HEK293 (cell line): ENCODE measurements at regions not wholly inside any gene's neighbourhood (a gene's known extent, or its start where the extent isn't known, plus 50 kb on each side); places are given as distances from the start of the nearest gene placed in this dataset.

Source experiments
- CTCF ChIA-PET: fragments of 350-600 bp; formaldehyde crosslinking; extraction: SDS; loops from one replicate; lab custom pipeline; 2021; ENCODE audit warnings: antibody characterized with exemption; lab: Yijun Ruan, JAX
- POLR2A ChIA-PET: fragments of 300-600 bp; formaldehyde crosslinking; extraction: SDS; loops from one replicate; lab custom pipeline; 2020; ENCODE audit warnings: antibody characterized with exemption, inconsistent platforms; lab: Yijun Ruan, JAX
- H3K27ac ChIP-seq: fragments of 200-500 bp; sonication (Bioruptor generic); 2 replicates; pipeline ENCODE4 v1.5.1; 2014; ENCODE audit warnings: low read depth, low read length, control low read depth, inconsistent platforms; ENCODE audit errors: extremely low read depth
- H3K36me3 ChIP-seq, 2 experiments: fragments of 200-500 bp in 1 of 2; sonication (Bioruptor generic) in 1 of 2; 1 replicate in 1 of 2; 2 replicates in 1 of 2; pipeline ENCODE4 v1.5.1; 2014 to 2017; ENCODE audit warnings: inconsistent platforms in 2 of 2, low read length in 2 of 2; ENCODE audit not compliant: control insufficient read depth in 2 of 2, insufficient read depth in 1 of 2
- H3K4me1 ChIP-seq: fragments of 200-500 bp; sonication (Bioruptor generic); 2 replicates; pipeline ENCODE4 v1.5.1; 2014; ENCODE audit warnings: mild to moderate bottlenecking, low read length, inconsistent platforms; ENCODE audit not compliant: control insufficient read depth, insufficient read depth
- H3K4me3 ChIP-seq: 2 replicates; pipeline ENCODE4 v1.5.1; 2011; ENCODE audit warnings: low read depth, mild to moderate bottlenecking, control low read depth, low read length, moderate library complexity
- H3K9me3 ChIP-seq: fragments of 200-500 bp; sonication (Bioruptor generic); 2 replicates; pipeline ENCODE4 v1.5.1; 2014; ENCODE audit warnings: low read depth, low read length, inconsistent platforms; ENCODE audit not compliant: control insufficient read depth, insufficient read depth
- CTCF ChIP-seq: fragments of 450-650 bp; formaldehyde crosslinking; IDR thresholded peaks from 2 replicates; pipeline ENCODE4 v1.5.1; 2016; ENCODE audit warnings: missing biosample characterization, missing genetic modification characterization
- EGR2 ChIP-seq: fragments of 450-650 bp; formaldehyde crosslinking; IDR thresholded peaks from 2 replicates; pipeline ENCODE4 v1.5.1; 2016; ENCODE audit warnings: low read depth, missing biosample characterization, missing genetic modification characterization
- PRDM1 ChIP-seq: fragments of 450-650 bp; formaldehyde crosslinking; IDR thresholded peaks from 2 replicates; pipeline ENCODE4; 2016; ENCODE audit warnings: missing biosample characterization, missing genetic modification characterization
- SETDB1 ChIP-seq: IDR thresholded peaks from one replicate; pipeline ENCODE4 v1.6.1; 2017; ENCODE audit warnings: mild to moderate bottlenecking, low read length, moderate library complexity, mixed read lengths; ENCODE audit not compliant: insufficient read length
- ZBTB49 ChIP-seq: fragments of 450-650 bp; formaldehyde crosslinking; IDR thresholded peaks from 2 replicates; pipeline ENCODE4 v1.5.1; 2016; ENCODE audit warnings: missing biosample characterization, missing genetic modification characterization, low read depth
- ZNF157 ChIP-seq: fragments of 450-650 bp; formaldehyde crosslinking; IDR thresholded peaks from 2 replicates; pipeline ENCODE4 v1.5.1; 2016; ENCODE audit warnings: missing biosample characterization, missing genetic modification characterization
- ZNF19 ChIP-seq: fragments of 450-650 bp; formaldehyde crosslinking; IDR thresholded peaks from 2 replicates; pipeline ENCODE4; 2016; ENCODE audit warnings: missing biosample characterization, missing genetic modification characterization, low read depth
- ZNF391 ChIP-seq: fragments of 450-650 bp; formaldehyde crosslinking; IDR thresholded peaks from 2 replicates; pipeline ENCODE4 v1.5.1; 2016; ENCODE audit warnings: low read depth, missing biosample characterization, missing genetic modification characterization, borderline replicate concordance
- ZNF48 ChIP-seq: fragments of 450-650 bp; formaldehyde crosslinking; IDR thresholded peaks from 2 replicates; pipeline ENCODE4 v1.5.1; 2016; ENCODE audit warnings: missing biosample characterization, missing genetic modification characterization
- ZNF513 ChIP-seq: fragments of 450-650 bp; IDR thresholded peaks from 2 replicates; pipeline ENCODE4 v1.5.1; 2018; ENCODE audit warnings: missing biosample characterization, missing genetic modification characterization
- ZNF514 ChIP-seq: fragments of 450-650 bp; formaldehyde crosslinking; IDR thresholded peaks from 2 replicates; pipeline ENCODE4 v1.5.1; 2016; ENCODE audit warnings: missing biosample characterization, missing genetic modification characterization
- ZNF558 ChIP-seq: fragments of 450-650 bp; formaldehyde crosslinking; IDR thresholded peaks from 2 replicates; pipeline ENCODE4 v1.5.1; 2016; ENCODE audit warnings: missing biosample characterization, missing genetic modification characterization
- ZNF610 ChIP-seq: fragments of 450-650 bp; formaldehyde crosslinking; IDR thresholded peaks from 2 replicates; pipeline ENCODE4 v1.5.1; 2016; ENCODE audit warnings: missing biosample characterization, missing genetic modification characterization, borderline replicate concordance
- ZNF692 ChIP-seq: fragments of 450-650 bp; formaldehyde crosslinking; IDR thresholded peaks from 2 replicates; pipeline ENCODE4 v1.5.1; 2016; ENCODE audit warnings: missing biosample characterization, missing genetic modification characterization
- ZNF704 ChIP-seq: fragments of 450-650 bp; formaldehyde crosslinking; IDR thresholded peaks from 2 replicates; pipeline ENCODE4 v1.5.1; 2016; ENCODE audit warnings: missing biosample characterization, missing genetic modification characterization
- ZNF76 ChIP-seq: fragments of 450-650 bp; formaldehyde crosslinking; IDR thresholded peaks from 2 replicates; pipeline ENCODE4; 2016; ENCODE audit warnings: low read depth, missing biosample characterization, missing genetic modification characterization, borderline replicate concordance
- ZNF837 ChIP-seq: fragments of 450-650 bp; formaldehyde crosslinking; IDR thresholded peaks from 2 replicates; pipeline ENCODE4 v1.5.1; 2016; ENCODE audit warnings: missing biosample characterization, missing genetic modification characterization

GRCh38 chr1:4027008-4027407 is 126.9 kb upstream of the C1orf174 start (continued):
- TF ChIP-seq ZNF48 (tag by site-specific recombination), result no peak
- TF ChIP-seq ZNF610 (tag by site-specific recombination), result no peak
- TF ChIP-seq PRDM1, result no peak
- TF ChIP-seq ZNF837, result no peak
- no peak for TF ChIP-seq ZBTB49 (tag by site-specific recombination)

- no peaks in the 10 kb centered on the region for H3K36me3 ChIP-seq
- TF ChIP-seq ZNF19 (tag by site-specific recombination) (no peak), ZNF704 (tag by site-specific recombination) (no peak), CTCF (tag by site-specific recombination) (no peak), ZNF513 (tag by site-specific recombination) (no peak), ZNF558 (no peak), ZNF157 (tag by site-specific recombination) (no peak), ZNF692 (tag by site-specific recombination) (no peak), SETDB1 (no peak), ZNF391 (no peak), ZNF514 (tag by site-specific recombination) (no peak), ZNF76 (tag by site-specific recombination) (no peak), EGR2 (no peak)
- TF ChIP-seq, all 188 proteins: peak for 0
- no peaks in the 10 kb centered on the region for H3K9me3 ChIP-seq
- H3K27ac ChIP-seq, result no peak overlapping the region
- no peak overlapping the region for H3K4me3 ChIP-seq
- ChIA-PET POLR2A (no interaction called here), CTCF (interaction anchor here (0.7 kb wide), 1 partner anchor 59 kb away, joined by 3 read pairs; no protein-coding TSS in a partner anchor)
- H3K4me1 ChIP-seq, result no peaks in the 10 kb centered on the region
These were observed 127.5 kb upstream of the C1orf174 start for GRCh38 chr1:4027492-4028138.
